ENCODE measurements at regions not wholly inside any gene's neighbourhood (a gene's known extent, or its start where the extent isn't known, plus 50 kb on each side); places are given as distances from the start of the nearest gene placed in this dataset.
"Not testable (repeated sequence)": the region's sequence is repeated elsewhere in the genome, so short reads cannot be mapped to it uniquely, and the experiment has no call there.

GRCh38 chr6:51199105-51199552 lies 380.5 kb downstream of the TFAP2B start:
- Histone ChIP-seq H4K20me1 (ENCODE audit: insufficient read depth, low read length) (no peaks in the 10 kb centered on the region), H3K27ac (ENCODE audit: low read depth, low read length) (no peak overlapping the region), H3K4me3 (ENCODE audit: insufficient read depth, low read length) (no peak overlapping the region)

GRCh38 chr6:51199733-51200260 lies 381.1 kb downstream of the TFAP2B start:
- H3K27ac ChIP-seq (ENCODE audit: low read depth, low read length): no peak overlapping the region
- no peaks in the 10 kb centered on the region for H3K4me1 ChIP-seq (ENCODE audit: insufficient read depth, low read length)
- no peaks in the 10 kb centered on the region for H3K9me3 ChIP-seq (ENCODE audit: low read depth, low read length)
- H3K4me2 ChIP-seq (ENCODE audit: insufficient read depth, low read length): no peak overlapping the region
- H2AFZ ChIP-seq (ENCODE audit: low read length): no peak overlapping the region
- no peaks in the 10 kb centered on the region for H3K36me3 ChIP-seq (ENCODE audit: insufficient read depth, low read length)
- H3K79me2 ChIP-seq (ENCODE audit: insufficient read depth, low read length): no peaks in the 10 kb centered on the region
- no peak overlapping the region for H3K4me3 ChIP-seq (ENCODE audit: insufficient read depth, low read length)
- H3K27me3 ChIP-seq (ENCODE audit: insufficient read depth, low read length): no peaks in the 10 kb centered on the region
- TF ChIP-seq, protein P1, sequence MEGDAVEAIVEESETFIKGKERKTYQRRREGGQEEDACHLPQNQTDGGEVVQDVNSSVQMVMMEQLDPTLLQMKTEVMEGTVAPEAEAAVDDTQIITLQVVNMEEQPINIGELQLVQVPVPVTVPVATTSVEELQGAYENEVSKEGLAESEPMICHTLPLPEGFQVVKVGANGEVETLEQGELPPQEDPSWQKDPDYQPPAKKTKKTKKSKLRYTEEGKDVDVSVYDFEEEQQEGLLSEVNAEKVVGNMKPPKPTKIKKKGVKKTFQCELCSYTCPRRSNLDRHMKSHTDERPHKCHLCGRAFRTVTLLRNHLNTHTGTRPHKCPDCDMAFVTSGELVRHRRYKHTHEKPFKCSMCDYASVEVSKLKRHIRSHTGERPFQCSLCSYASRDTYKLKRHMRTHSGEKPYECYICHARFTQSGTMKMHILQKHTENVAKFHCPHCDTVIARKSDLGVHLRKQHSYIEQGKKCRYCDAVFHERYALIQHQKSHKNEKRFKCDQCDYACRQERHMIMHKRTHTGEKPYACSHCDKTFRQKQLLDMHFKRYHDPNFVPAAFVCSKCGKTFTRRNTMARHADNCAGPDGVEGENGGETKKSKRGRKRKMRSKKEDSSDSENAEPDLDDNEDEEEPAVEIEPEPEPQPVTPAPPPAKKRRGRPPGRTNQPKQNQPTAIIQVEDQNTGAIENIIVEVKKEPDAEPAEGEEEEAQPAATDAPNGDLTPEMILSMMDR (IDR thresholded peaks at IDR 0.05; ENCODE audit: extremely low read depth, low read depth, low read length): no peak
- DNase-seq (ENCODE audit: insufficient read length, low spot score, missing footprints): no peak
- H4K20me1 ChIP-seq (ENCODE audit: insufficient read depth, low read length): no peaks in the 10 kb centered on the region

More at GRCh38 chr6:51199105-51199552, 380.5 kb downstream of the TFAP2B start:
- Histone ChIP-seq H3K9me3 (ENCODE audit: low read depth, low read length) (no peaks in the 10 kb centered on the region), H2AFZ (ENCODE audit: low read length) (no peak overlapping the region), H3K4me2 (ENCODE audit: insufficient read depth, low read length) (no peak overlapping the region), H3K36me3 (ENCODE audit: insufficient read depth, low read length) (no peaks in the 10 kb centered on the region), H3K4me1 (ENCODE audit: insufficient read depth, low read length) (no peaks in the 10 kb centered on the region), H3K27me3 (ENCODE audit: insufficient read depth, low read length) (no peaks in the 10 kb centered on the region), H3K79me2 (ENCODE audit: insufficient read depth, low read length) (no peaks in the 10 kb centered on the region)
- TF ChIP-seq, protein P1 (IDR thresholded peaks at IDR 0.05; ENCODE audit: extremely low read depth, low read depth, low read length): no peak
- DNase-seq (ENCODE audit: insufficient read length, low spot score, missing footprints): no peak

DNA sequence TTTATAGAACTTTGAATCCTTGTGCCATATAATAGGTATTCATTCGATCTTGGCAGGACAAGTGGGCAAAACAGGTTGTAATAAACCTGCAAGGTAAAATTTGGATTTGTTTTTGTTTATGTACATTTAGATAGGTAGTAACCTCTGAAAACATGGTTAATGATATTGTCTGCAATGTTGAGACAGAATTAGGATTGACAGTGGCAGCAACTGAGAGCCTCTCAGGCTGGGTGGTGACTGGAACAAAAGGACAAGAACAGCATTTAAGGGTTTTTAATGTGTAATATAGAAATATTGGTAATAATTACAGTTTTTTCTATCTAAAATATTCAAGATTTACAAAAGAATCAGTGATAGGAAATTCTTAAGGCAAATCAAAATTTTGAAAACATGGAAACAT lies 382.0 kb downstream of the TFAP2B start:
- Histone ChIP-seq H3K79me2 (ENCODE audit: insufficient read depth, low read length) (no peaks in the 10 kb centered on the region), H3K4me1 (ENCODE audit: insufficient read depth, low read length) (no peaks in the 10 kb centered on the region), H4K20me1 (ENCODE audit: insufficient read depth, low read length) (no peaks in the 10 kb centered on the region), H3K4me2 (ENCODE audit: insufficient read depth, low read length) (no peak overlapping the region), H3K27ac (ENCODE audit: low read depth, low read length) (no peak overlapping the region), H3K36me3 (ENCODE audit: insufficient read depth, low read length) (no peaks in the 10 kb centered on the region), H3K4me3 (ENCODE audit: insufficient read depth, low read length) (no peak overlapping the region), H3K9me3 (ENCODE audit: low read depth, low read length) (no peaks in the 10 kb centered on the region), H3K27me3 (ENCODE audit: insufficient read depth, low read length) (no peaks in the 10 kb centered on the region), H2AFZ (ENCODE audit: low read length) (no peak overlapping the region)
- TF ChIP-seq, protein P1 (IDR thresholded peaks at IDR 0.05; ENCODE audit: extremely low read depth, low read depth, low read length): no peak
- DNase-seq (ENCODE audit: insufficient read length, low spot score, missing footprints): no peak

DNA sequence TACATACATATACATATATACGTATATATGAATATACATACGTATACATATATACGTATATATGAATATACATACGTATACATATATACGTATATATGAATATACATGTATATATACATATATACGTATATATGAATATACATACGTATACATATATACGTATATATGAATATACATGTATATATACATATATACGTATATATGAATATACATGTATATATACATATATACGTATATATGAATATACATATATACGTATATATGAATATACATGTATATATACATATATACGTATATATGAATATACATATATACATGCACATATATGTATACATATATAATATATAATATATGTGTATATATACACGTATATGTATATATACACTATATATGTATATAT lies 384.0 kb downstream of the TFAP2B start:
- not testable (repeated sequence) for H3K4me2 ChIP-seq (ENCODE audit: insufficient read depth, low read length); H3K79me2 ChIP-seq (ENCODE audit: insufficient read depth, low read length); H3K9me3 ChIP-seq (ENCODE audit: low read depth, low read length); H3K36me3 ChIP-seq (ENCODE audit: insufficient read depth, low read length); H3K4me3 ChIP-seq (ENCODE audit: insufficient read depth, low read length); H3K4me1 ChIP-seq (ENCODE audit: insufficient read depth, low read length); DNase-seq (ENCODE audit: insufficient read length, low spot score, missing footprints); H3K27me3 ChIP-seq (ENCODE audit: insufficient read depth, low read length); H4K20me1 ChIP-seq (ENCODE audit: insufficient read depth, low read length); H3K27ac ChIP-seq (ENCODE audit: low read depth, low read length); H2AFZ ChIP-seq (ENCODE audit: low read length)

Data from osteoblast (primary cell).